AG04449 (cell line): ENCODE measurements at regions not wholly inside any gene's neighbourhood (a gene's known extent, or its start where the extent isn't known, plus 50 kb on each side); places are given as distances from the start of the nearest gene placed in this dataset.
A peak's percentile ranks its signal among the peaks of the same experiment; 100 is the strongest.

Experiments used
- CTCF ChIA-PET: fragments of 350-600 bp; formaldehyde crosslinking; extraction: SDS; loops from one replicate; lab custom pipeline; 2021; ENCODE audit warnings: antibody characterized with exemption; lab: Yijun Ruan, JAX
- POLR2A ChIA-PET: fragments of 400-600, 350-600 bp; formaldehyde crosslinking; extraction: SDS; loops from one replicate; lab custom pipeline; 2020; ENCODE audit warnings: antibody characterized with exemption, inconsistent platforms; lab: Yijun Ruan, JAX
- DNase-seq: peaks from one replicate; pipeline ENCODE4 v3.0.0-alpha.2; 2010; ENCODE audit warnings: low read depth, low spot score
- H3K4me3 ChIP-seq: 2 replicates; pipeline ENCODE4 v1.5.1; 2011; ENCODE audit warnings: low read depth, mild to moderate bottlenecking, control low read depth, low read length
- TF ChIP-seq, protein P1 (sequence below): IDR thresholded peaks from one replicate; pipeline ENCODE4 v1.5.1; 2011; ENCODE audit warnings: mild to moderate bottlenecking, moderate library complexity, low read length, control low read depth, inconsistent platforms; ENCODE audit not compliant: insufficient read depth; ENCODE audit errors: missing control alignments

DNA sequence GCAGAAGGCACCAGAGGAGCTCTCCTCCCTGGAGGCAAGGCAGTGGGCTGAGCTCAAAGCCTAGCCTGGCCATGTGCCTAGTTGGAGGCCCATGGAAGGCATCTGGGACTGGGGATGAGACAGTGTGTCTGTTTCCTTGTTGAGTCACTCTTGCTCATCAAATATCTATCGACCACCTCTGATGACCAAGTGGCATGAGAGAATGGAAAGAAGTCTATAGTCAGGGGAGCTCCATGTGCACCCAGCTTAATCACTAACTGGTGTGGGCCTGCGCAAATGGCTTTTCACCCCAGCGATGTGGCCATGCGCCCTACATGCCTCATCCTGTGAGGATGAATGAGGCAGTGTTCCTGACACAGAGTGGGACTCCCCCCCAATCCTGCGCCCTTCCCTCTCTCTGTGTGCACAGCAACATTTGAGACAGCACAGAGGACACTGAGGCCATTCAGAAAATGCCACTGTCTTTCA, 229.9 kb downstream of the RPS24 start:
- ChIA-PET POLR2A (interaction anchor here (0.6 kb wide), 1 partner anchor 72 kb away, joined by 3 read pairs; no protein-coding TSS in a partner anchor), CTCF (interaction anchor here (1.0 to 1.3 kb wide), 3 partner anchors 15 to 72 kb away, joined by 3 read pairs; no protein-coding TSS in a partner anchor)
- TF ChIP-seq, protein P1, sequence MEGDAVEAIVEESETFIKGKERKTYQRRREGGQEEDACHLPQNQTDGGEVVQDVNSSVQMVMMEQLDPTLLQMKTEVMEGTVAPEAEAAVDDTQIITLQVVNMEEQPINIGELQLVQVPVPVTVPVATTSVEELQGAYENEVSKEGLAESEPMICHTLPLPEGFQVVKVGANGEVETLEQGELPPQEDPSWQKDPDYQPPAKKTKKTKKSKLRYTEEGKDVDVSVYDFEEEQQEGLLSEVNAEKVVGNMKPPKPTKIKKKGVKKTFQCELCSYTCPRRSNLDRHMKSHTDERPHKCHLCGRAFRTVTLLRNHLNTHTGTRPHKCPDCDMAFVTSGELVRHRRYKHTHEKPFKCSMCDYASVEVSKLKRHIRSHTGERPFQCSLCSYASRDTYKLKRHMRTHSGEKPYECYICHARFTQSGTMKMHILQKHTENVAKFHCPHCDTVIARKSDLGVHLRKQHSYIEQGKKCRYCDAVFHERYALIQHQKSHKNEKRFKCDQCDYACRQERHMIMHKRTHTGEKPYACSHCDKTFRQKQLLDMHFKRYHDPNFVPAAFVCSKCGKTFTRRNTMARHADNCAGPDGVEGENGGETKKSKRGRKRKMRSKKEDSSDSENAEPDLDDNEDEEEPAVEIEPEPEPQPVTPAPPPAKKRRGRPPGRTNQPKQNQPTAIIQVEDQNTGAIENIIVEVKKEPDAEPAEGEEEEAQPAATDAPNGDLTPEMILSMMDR, result no peak
- DNase-seq, result peak; percentile 54
- H3K4me3 ChIP-seq, result no peak overlapping the region

DNA sequence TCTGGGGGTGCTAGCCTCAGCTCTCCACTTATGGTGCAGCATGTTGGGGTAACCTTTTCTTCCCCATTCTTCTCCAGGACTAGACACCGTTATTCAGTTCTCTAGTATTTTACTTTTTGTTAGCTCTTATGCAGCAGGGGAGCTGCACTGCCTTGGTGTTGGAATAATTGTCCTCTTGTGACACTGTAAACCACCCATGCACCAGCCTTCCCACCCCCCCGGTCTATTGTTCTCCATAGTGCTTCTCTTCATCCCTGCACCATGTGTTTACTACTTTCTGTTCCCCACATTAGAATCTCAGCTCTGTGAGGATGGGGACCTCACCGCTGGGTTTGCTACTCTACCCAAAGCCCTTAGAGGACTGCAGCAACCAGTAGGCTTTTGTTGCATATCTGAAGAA, 230.7 kb downstream of the RPS24 start:
- CTCF ChIA-PET, result interaction anchor here (1.0 kb wide), 1 partner anchor 16 kb away, joined by 3 read pairs; no protein-coding TSS in a partner anchor
- H3K4me3 ChIP-seq, result no peak overlapping the region
- DNase-seq, result no peak
- TF ChIP-seq, protein P1, result no peak
- POLR2A ChIA-PET, result no interaction called here

DNA sequence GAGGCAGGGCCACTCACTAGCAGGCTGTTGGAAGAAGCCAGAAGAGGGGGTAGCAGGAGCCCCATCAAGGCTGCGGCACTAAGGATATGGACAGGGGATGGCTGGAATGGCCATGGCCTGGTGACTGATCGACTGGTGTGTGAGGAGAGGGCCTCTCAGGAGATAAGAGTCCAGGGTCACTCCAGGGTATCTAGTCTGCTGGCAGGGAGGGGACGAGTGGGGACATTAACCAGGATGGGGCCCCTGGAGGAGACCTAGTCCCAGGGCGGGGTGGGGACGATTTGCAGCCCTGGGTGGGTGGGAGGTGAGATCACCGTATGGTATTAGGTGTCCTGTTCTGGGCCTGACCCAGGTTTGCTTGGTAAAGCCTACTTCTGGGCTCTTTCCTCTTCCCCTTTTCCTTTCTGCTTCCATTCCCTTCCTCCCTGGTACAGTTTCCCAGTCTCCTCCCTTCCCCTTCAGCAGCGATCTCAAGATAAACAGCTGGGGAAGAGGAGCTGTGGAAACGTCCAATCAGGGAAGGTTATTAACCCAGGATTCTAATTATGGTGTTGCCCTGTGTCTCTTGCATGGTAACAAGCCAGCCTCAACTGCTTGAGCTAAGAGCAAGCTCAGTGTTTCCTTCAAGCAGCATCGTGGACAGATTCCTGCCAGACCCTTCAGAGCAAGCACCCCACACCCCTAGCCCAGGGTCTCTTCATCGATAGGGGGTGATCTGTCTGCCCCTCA, 233.2 kb downstream of the RPS24 start:
- TF ChIP-seq, protein P1, result no peak
- CTCF ChIA-PET, result no interaction called here
- POLR2A ChIA-PET, result interaction anchor here (0.7 kb wide), 1 partner anchor 94 kb away, joined by 7 read pairs; no protein-coding TSS in a partner anchor
- no peak for DNase-seq
- H3K4me3 ChIP-seq, result no peak overlapping the region

DNA sequence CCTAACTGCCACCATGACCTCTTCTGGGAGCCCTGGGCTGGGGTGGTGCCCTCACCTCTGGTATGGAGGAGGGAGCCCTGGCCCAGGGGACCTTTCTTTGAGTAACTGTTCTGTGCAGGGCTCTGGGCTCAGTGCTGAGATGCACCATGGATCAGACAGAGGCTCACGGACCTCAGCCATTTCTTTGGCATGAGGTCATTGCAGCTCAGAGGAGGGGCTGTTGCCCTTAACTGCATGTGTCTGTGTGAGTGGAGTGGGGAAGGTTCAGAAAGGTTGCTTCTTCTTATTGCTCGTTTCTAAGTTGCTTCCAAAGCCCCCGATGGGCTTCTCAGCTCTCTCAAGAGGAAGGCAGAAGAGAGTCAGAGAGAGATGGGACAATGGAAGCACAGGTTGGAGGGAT, 233.9 kb downstream of the RPS24 start:
- POLR2A ChIA-PET, result no interaction called here
- TF ChIP-seq, protein P1, result no peak
- H3K4me3 ChIP-seq, result no peak overlapping the region
- DNase-seq, result no peak
- CTCF ChIA-PET, result interaction anchor here (1.2 kb wide), 1 partner anchor 220 kb away, joined by 3 read pairs; no protein-coding TSS in a partner anchor

DNA sequence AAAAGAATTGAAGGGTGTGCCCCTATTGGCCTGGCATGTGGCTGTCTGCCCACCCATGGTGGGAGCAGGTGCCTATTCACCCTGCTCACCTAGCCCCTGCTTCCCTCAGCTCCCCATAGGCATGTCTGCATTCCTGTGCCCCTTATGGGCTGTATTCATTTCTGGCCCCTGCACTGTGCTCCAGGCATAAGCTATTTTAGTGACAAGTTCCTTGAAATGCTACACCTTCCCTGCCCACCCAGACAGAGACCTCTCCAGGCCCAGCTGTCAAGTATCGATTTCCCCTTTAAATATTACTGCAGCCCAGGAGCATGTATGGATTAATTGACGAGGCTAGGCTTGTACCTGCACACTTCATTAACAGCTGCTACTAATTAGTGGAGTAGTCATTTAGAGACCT, 235.4 kb downstream of the RPS24 start:
- no peak for DNase-seq
- CTCF ChIA-PET, result no interaction called here
- H3K4me3 ChIP-seq, result no peak overlapping the region
- POLR2A ChIA-PET, result no interaction called here
- TF ChIP-seq, protein P1, result no peak

DNA sequence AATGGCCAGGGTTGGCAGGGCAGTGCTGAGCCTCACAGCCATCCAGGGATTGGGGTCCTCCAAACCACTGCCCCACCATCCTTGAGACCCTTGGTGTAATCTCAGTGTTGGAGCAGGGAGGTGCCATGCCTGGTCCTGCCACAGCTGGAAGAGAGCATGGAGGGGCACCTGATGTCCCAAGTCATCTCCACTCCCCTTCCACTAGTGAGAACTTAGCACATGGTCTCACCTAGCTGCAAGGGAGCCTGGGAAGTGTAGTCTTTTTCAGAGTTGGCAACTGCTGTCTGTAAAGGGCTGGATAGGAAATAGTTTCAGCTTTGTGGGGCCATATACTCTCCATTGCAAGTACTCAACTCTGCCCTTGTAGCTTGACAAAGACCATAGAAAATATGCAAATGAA, 238.7 kb downstream of the RPS24 start:
- POLR2A ChIA-PET, result no interaction called here
- CTCF ChIA-PET, result no interaction called here
- DNase-seq, result no peak

More for the DNA sequence above, 238.7 kb downstream of the RPS24 start:
- H3K4me3 ChIP-seq, result no peak overlapping the region
- TF ChIP-seq, protein P1, result no peak
